Endothelial cell (in vitro differentiated cells): ENCODE measurements at regions not wholly inside any gene's neighbourhood (a gene's known extent, or its start where the extent isn't known, plus 50 kb on each side); places are given as distances from the start of the nearest gene placed in this dataset.

Experiments
- DNase-seq: peaks from one replicate; pipeline ENCODE4 v3.0.0; 2021; ENCODE audit warnings: low spot score
- H3K27ac Mint-ChIP-seq: one replicate; pipeline ENCODE4 v1.8.0; 2021; ENCODE audit warnings: mixed read lengths, inconsistent platforms; ENCODE audit not compliant: unreplicated experiment
- H3K27me3 Mint-ChIP-seq: one replicate; pipeline ENCODE4 v1.8.0; 2021; ENCODE audit warnings: mild to moderate bottlenecking, moderate library complexity, mixed read lengths, inconsistent platforms; ENCODE audit not compliant: unreplicated experiment
- H3K36me3 Mint-ChIP-seq: one replicate; pipeline ENCODE4 v1.8.0; 2021; ENCODE audit warnings: mild to moderate bottlenecking, low read depth, mixed read lengths, inconsistent platforms; ENCODE audit not compliant: unreplicated experiment
- H3K4me1 Mint-ChIP-seq: one replicate; pipeline ENCODE4 v1.8.0; 2021; ENCODE audit warnings: mild to moderate bottlenecking, mixed read lengths, inconsistent platforms; ENCODE audit not compliant: unreplicated experiment
- H3K4me3 Mint-ChIP-seq: one replicate; pipeline ENCODE4 v1.8.0; 2021; ENCODE audit warnings: mild to moderate bottlenecking, mixed read lengths, inconsistent platforms; ENCODE audit not compliant: unreplicated experiment
- H3K9me3 Mint-ChIP-seq: one replicate; pipeline ENCODE4 v1.8.0; 2021; ENCODE audit warnings: mixed read lengths, inconsistent platforms; ENCODE audit not compliant: unreplicated experiment
- CTCF ChIP-seq: fragments of 200-600 bp; sonication (generic); IDR thresholded peaks from one replicate; pipeline ENCODE4 v1.5.0; 2021; ENCODE audit warnings: antibody characterized with exemption; ENCODE audit not compliant: unreplicated experiment

- H3K27ac Mint-ChIP-seq = no peak overlapping the region
- H3K4me1 Mint-ChIP-seq = no peaks in the 10 kb centered on the region
- peaks cover 3% of the 10 kb centered on the region for H3K9me3 Mint-ChIP-seq
- H3K36me3 Mint-ChIP-seq = no peaks in the 10 kb centered on the region
- no peak overlapping the region for H3K4me3 Mint-ChIP-seq
- no peak for TF ChIP-seq CTCF
- DNase-seq = no peak
- H3K27me3 Mint-ChIP-seq = peaks cover 2% of the 10 kb centered on the region
Measured at GRCh38 chrX:42437211-42437610, 340.8 kb downstream of the PPP1R2C start.

DNA sequence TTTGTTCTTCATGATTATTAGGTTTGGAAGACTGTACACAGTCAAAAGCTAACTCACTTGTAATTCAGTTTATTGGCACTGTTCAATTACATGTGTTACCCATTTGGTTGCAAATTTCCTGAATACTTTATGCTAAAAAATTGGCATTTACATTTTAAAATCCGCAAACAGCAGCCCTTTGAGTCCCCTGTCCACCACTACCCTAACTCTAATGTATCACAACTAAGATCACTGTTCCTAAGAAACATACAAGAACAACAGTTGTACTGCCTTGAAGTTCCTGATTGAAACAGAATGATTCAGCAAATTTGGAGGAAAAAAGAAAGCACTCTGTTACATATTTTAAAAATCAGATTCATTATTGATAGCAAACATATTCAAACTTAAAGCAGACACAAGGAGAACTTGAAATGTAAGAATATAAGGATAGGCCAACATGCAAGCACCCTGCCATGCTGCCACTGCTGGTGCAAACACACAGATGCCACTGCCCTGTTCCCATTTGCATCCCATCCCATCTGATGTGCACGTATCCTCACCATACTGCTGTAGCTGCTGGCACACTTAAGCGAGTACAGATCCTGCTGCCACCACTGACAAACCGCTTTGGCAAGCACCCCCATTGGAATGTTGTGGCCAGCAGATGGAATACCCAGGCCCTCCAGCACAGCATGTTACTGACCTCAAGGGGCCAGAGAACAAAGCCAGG is 343.4 kb downstream of the PPP1R2C start:
- no peak overlapping the region for H3K4me3 Mint-ChIP-seq
- H3K9me3 Mint-ChIP-seq = peaks cover 3% of the 10 kb centered on the region
- TF ChIP-seq CTCF = no peak
- no peak for DNase-seq
- no peak overlapping the region for H3K27ac Mint-ChIP-seq
- no peaks in the 10 kb centered on the region for H3K4me1 Mint-ChIP-seq
- no peaks in the 10 kb centered on the region for H3K36me3 Mint-ChIP-seq
- peaks cover 2% of the 10 kb centered on the region for H3K27me3 Mint-ChIP-seq

- TF ChIP-seq CTCF = no peak
- no peak for DNase-seq
- H3K9me3 Mint-ChIP-seq = peaks cover 3% of the 10 kb centered on the region
- H3K36me3 Mint-ChIP-seq = no peaks in the 10 kb centered on the region
- no peak overlapping the region for H3K27ac Mint-ChIP-seq
- H3K27me3 Mint-ChIP-seq = peaks cover 2% of the 10 kb centered on the region
- H3K4me3 Mint-ChIP-seq = no peak overlapping the region
- no peaks in the 10 kb centered on the region for H3K4me1 Mint-ChIP-seq
Measured at GRCh38 chrX:42432552-42432951, 345.4 kb downstream of the PPP1R2C start.

- no peak for DNase-seq
- Mint-ChIP-seq H3K27ac (no peak overlapping the region), H3K4me1 (peaks cover 6% of the 10 kb centered on the region), H3K27me3 (no peaks in the 10 kb centered on the region), H3K4me3 (no peak overlapping the region), H3K9me3 (no peaks in the 10 kb centered on the region), H3K36me3 (no peaks in the 10 kb centered on the region)
- no peak for TF ChIP-seq CTCF
Measured at GRCh38 chrX:42422961-42423360, 355.0 kb downstream of the PPP1R2C start.

DNA sequence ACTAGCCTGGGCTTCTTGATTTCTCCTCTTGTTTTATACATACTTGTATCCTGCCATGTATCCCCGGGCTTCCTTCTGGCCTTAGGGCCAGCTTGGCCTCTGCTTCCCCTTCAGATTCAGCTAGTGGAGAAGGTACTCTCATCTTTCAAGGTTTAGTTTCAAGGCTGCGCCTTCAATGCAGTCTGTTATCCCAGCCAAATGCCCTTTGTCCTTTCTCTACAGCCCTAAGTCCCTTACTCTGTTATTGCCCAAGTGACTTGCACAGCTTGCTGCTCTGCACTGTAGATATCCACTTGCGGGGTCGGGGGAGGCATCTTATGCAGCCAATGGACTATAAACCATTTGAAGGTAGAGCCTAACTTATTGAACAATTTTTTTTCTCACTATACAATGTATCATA is 357.5 kb downstream of the PPP1R2C start:
- no peak for DNase-seq
- Mint-ChIP-seq H3K4me3 (no peak overlapping the region), H3K27ac (no peak overlapping the region), H3K36me3 (no peaks in the 10 kb centered on the region), H3K9me3 (no peaks in the 10 kb centered on the region), H3K27me3 (no peaks in the 10 kb centered on the region), H3K4me1 (peaks cover 6% of the 10 kb centered on the region)
- no peak for TF ChIP-seq CTCF
